Fibroblast of lung (primary cell): ENCODE measurements at regions not wholly inside any gene's neighbourhood (a gene's known extent, or its start where the extent isn't known, plus 50 kb on each side); places are given as distances from the start of the nearest gene placed in this dataset.

Experiments used
- EZH2 ChIP-seq: IDR thresholded peaks from 2 replicates; pipeline ENCODE4 v1.5.1; 2012; ENCODE audit warnings: low read length, control low read depth, mild to moderate bottlenecking; ENCODE audit errors: missing control alignments
- TF ChIP-seq, protein P1 (sequence below), 2 donors: IDR thresholded peaks in 1 of 2; conservative IDR thresholded peaks in 1 of 2; 1 replicate in 1 of 2; 2 replicates in 1 of 2; pipeline ENCODE4 v1.5.1; 2011 to 2012; ENCODE audit warnings: low read length in 2 of 2, control low read depth in 1 of 2, inconsistent platforms in 1 of 2, low read depth in 1 of 2, mild to moderate bottlenecking in 1 of 2

DNA sequence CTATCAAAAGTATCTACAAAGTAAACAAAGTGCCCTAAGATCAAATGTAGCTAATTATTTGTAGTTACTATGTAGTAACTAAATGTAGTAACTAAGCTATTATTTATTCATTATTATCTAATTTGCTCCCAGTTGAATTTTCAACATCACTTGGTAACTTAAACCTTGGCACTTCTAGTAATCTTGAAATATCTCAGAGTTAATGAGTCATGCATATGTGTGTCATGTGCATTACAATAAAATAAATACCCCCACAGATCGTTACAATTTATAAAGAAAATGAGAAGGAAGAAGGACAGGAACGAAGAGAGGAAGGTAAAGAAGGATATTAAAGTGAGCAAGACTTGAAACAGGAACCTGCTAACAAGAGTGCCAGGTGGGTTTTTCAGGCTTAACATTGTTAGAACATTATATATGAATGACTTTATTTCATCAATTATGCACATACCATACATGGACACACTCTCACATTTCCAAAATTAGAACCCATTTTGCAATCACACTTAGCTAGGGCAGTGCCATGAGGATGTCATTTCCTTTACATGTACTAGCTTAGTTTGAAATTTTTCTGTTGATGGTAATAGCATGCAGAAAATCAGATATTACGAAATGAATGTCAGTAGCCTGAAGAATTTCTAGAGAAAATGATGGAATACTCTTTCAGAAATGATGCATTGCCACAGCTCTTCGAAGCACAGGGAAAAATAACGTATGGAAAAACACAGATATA, 1670.4 kb upstream of the AGA start:
- TF ChIP-seq, protein P1, sequence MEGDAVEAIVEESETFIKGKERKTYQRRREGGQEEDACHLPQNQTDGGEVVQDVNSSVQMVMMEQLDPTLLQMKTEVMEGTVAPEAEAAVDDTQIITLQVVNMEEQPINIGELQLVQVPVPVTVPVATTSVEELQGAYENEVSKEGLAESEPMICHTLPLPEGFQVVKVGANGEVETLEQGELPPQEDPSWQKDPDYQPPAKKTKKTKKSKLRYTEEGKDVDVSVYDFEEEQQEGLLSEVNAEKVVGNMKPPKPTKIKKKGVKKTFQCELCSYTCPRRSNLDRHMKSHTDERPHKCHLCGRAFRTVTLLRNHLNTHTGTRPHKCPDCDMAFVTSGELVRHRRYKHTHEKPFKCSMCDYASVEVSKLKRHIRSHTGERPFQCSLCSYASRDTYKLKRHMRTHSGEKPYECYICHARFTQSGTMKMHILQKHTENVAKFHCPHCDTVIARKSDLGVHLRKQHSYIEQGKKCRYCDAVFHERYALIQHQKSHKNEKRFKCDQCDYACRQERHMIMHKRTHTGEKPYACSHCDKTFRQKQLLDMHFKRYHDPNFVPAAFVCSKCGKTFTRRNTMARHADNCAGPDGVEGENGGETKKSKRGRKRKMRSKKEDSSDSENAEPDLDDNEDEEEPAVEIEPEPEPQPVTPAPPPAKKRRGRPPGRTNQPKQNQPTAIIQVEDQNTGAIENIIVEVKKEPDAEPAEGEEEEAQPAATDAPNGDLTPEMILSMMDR (conservative IDR thresholded peaks at IDR 0.05 in 1 of 2, IDR thresholded peaks at IDR 0.05 in 1 of 2; ENCODE audit: low read depth in 1 of 2, low read length in 2 of 2) = no peak
- no peak for TF ChIP-seq EZH2
